DMS153 treated with DMSO at 0.1 percent for 48 hours (cell line): ENCODE measurements at regions not wholly inside any gene's neighbourhood (a gene's known extent, or its start where the extent isn't known, plus 50 kb on each side); places are given as distances from the start of the nearest gene placed in this dataset.
A peak's percentile ranks its signal among the peaks of the same experiment; 100 is the strongest.

Experiments used
- DNase-seq: peaks from one replicate; lab custom pipeline; 2025; ENCODE audit not compliant: unreplicated experiment; lab: John Stamatoyannopoulos, UW

DNA sequence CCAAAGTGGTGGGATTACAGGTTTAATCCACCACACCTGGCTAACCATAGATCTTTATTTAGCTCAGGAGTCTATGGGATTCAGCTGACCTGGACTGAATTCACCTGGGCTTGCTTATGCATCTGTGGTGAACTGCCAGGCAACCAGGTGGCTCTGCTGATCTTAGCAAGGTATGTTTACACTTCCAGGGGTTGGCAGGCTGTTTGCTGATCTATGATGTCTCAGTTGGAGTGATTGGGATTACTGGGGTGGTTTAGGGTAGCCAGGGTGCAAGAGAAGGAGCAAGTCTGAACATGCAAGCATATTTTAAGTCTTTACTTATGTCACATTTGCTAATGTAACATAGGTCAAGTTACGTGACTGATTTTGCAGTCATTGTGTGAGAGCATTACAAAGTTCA, 63.6 kb upstream of the JAK2 start:
- no peak for DNase-seq

DNA sequence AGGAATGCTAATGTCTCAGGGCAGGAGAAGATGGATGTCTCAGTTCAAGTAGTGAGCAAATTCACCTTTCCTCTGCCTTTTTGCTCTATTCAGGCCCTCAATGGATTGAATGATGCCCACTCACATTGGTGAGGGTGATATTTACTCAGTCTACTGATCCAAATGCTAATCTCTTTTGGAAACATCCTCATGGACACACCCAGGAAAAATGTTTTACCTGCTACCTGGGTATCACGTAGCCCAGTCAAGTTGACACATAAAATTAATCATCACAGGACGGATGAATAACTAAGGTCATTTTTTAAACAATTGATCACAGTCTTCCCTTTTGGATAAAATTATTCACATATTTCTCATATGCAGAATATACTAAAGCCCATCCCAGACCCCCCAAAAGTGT, 63.0 kb upstream of the JAK2 start:
- no peak for DNase-seq

DNA sequence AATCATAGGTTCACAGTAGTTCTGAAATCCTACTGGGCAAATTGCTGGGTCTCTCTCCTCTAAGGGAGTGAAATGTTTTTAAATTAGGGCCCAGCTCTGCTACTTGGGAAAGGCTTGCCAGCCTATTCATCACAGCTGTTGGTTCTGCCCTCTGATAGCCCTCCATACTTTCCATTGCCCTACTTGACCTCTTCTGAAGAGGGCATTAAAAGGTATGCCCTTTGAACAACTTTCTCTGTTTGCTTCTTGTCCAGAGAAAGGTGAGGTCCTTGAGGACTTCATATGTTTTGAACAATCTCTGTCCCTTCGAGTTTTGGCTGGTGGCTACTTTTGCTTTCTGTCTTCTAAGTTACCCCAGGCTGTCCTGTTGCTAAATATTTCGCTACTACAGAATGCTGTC, 62.3 kb upstream of the JAK2 start:
- DNase-seq, result no peak

DNA sequence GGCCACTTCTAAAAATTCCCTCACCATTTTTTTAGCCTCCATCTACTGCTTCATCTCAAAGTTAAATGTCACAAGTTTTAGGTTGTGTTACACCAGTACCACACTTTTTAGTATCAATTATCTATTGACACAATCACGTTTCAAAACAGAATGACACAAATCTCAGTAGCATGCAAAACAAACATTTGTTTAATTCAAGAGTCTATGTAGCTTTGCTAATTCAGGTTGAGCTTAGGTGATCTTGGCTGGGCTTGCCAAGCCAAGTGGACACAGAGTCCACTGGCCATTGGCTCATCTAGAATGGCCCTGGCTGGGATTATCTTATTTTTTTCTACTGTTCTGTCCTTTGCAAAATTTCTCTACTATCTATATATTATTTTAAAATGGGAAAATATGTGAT, 61.9 kb upstream of the JAK2 start:
- DNase-seq, result no peak

DNA sequence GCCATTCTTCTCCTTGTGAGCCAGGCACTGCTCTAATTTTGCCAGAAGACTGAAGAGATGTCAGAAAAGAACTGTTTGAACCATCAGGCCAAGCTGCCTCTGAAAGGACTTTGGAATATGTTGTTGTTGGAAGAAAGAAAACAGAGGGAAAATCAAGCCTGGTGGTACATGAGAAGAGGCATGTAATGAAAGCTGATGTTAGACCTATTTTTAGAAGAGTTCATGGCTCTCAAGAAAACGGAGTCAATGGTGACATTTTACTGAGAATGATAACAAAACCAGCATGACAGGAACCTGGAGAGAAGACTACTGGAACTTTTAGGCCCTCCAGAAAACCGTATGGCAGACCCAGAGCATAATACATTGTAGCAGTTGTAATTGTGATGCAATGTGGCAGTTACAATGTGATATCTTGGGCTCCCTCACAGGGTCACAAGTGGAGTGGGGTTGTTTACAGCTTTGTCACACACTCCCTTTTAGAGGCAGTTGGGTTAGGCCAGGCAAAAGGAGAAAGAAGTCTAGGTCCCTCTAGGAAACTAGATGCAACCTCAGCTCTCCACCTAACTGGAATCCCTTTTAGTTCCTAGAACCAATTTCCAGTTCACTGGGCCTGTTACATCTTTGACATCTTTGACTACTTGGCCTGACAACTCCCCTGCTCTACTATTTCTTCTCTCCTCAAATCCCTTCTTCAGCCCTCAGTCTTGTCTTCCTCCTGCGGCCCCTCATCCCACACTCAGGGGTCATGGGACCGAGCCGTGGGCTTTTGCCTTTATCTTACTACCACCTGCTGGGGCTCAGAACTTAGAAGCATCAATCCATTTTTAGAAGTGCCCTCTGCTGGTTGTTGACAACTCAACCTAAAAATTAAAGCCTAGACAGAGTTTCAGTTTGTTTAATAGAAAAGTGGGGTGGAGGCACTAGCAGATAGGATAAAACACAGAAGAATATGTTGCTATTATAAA, 61.2 kb upstream of the JAK2 start:
- peak; percentile 3 for DNase-seq

GRCh38 chr9:4926239-4926638, 58.8 kb upstream of the JAK2 start:
- no peak for DNase-seq

DNA sequence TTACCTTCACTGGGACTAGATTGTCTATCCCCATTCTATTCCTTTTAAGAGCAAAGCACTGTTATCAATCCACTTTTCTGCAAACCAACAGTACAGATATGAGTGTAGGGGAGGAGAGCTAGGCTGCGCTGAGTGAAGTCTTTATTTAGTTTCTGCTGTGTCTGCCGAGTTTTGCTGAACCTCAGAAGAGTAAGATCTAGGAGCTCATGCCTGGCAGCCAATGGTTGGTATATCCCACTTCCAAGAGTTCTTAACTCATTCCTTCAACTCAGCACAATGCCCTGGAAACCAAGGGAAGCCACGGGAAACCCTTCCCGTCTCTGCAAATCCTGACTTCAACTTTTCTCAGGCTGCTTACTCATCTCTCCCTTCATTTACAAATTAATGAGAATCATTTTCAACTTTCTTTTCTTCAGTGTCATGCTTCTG, 58.0 kb upstream of the JAK2 start:
- DNase-seq, result no peak

- DNase-seq, result no peak
Measured at GRCh38 chr9:4927701-4928100, 57.4 kb upstream of the JAK2 start.

GRCh38 chr9:4929917-4930316, 55.2 kb upstream of the JAK2 start:
- no peak for DNase-seq

DNA sequence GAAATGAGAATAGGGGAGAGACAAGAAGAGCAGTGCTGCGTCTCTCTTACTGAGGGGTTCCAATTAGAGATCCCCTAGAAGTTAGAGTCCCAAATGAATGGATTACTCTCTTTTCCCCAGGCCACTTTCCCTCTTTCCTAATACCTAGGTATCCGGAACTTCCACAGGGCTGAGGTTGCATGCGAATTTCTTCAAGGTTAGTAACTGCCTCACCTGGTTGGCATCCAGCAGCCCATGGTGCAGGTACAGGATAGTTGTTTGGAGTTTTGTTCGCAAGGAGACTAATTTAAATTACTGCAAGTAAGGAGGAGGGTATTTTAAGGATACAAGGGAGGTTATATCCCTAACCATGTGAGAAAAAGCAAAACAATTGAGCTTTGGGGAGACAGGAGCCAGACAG, 52.4 kb upstream of the JAK2 start:
- no peak for DNase-seq

DNA sequence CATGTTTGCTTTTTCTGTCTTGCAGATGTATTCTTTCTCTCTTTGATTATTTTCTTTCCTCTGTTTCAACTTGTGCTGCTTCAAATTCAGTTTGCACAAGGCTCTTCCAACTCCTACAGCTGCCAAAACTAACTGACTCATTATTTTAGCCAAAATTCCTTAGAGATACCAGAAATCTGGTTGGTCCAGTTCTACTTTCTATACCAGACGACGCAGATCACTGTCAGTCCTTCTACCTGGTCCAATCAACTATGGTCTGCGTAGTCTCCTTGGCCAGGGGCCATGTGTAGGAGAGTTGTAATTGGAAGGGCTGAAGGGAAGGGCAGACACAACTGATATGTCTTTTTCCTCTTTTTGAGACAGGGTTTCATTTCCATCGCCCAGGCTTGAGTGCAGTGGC, 51.9 kb upstream of the JAK2 start:
- no peak for DNase-seq

GRCh38 chr9:4933861-4934260, 51.2 kb upstream of the JAK2 start:
- no peak for DNase-seq

- DNase-seq, result no peak
Measured at GRCh38 chr9:4935001-4935672, 49.9 kb upstream of the JAK2 start.
